OCI-LY3 (cell line): ENCODE measurements at regions not wholly inside any gene's neighbourhood (a gene's known extent, or its start where the extent isn't known, plus 50 kb on each side); places are given as distances from the start of the nearest gene placed in this dataset.

Source experiments
- CTCF ChIP-seq: fragments of 200-600, 300-600 bp; sonication (generic); IDR thresholded peaks from 2 replicates; pipeline ENCODE4 v1.5.1; 2014; ENCODE audit warnings: antibody characterized with exemption, low read length, low read depth
- EZH2phosphoT487 ChIP-seq: fragments of 200-600 bp; shearing (Covaris generic); IDR thresholded peaks from 2 replicates; pipeline ENCODE4 v1.6.1; 2018; ENCODE audit warnings: antibody characterized with exemption, mixed run types, low read depth

- TF ChIP-seq CTCF (no peak), EZH2phosphoT487 (no peak)
These were observed 83.5 kb upstream of the PLCL2 start for GRCh38 chr3:16801223-16801622.
